LoVo (cell line): ENCODE measurements at regions not wholly inside any gene's neighbourhood (a gene's known extent, or its start where the extent isn't known, plus 50 kb on each side); places are given as distances from the start of the nearest gene placed in this dataset.

Experiments
- DNase-seq: peaks from one replicate; pipeline ENCODE4 v3.0.0-alpha.2; 2016; ENCODE audit warnings: low spot score

DNA sequence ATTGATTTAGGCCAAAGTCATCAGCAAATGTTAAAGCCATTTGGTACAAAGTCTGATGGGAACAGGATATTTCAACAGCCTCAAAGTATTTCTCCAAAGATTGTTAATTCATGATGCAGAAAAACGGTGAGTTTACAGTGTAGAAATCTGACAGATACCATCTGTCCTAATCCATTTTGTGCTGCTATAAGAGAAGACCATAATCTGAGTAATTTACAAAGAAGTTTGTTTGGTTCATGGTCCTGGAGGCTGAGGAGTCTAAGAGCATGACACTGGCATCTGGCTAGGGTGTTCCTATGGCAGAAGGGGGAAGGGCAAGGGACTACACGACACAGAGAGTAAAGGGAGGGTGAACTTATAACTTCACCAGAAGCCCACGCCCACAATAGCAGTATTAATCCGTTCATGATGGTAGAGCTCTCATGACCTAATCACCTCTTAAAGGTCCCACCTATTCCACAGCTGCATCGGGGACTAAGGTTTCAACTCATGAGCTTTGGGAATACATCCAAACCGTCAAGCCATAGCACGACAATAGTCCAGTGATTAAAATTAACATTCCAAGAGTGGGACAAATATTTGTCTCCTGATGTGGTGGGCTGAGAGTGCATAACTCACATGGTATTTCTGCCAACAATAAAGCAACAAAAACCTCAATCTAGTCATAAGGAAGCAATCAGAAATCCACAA is 298.6 kb upstream of the AKR1E2 start:
- peak; percentile 20 for DNase-seq

DNA sequence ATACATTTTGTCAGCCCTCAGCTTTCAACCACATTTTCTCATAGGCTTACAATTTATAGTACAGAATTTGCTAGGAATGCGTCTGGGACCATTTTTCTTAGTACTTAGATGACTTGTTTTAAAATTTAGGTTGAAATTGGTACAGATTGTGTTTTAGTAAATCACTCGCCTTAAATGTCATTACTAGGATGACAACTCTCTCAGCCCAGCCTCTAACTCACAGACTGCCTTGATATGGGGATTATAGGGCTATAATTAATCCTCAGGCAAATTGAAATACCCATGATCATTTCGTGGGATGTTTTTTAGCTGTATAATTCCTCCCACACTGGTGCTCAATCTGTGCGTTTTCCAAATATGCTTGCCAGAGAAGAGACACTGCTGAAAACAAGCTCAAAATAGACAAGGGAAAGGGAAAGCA is 299.7 kb upstream of the AKR1E2 start:
- DNase-seq: no peak

DNA sequence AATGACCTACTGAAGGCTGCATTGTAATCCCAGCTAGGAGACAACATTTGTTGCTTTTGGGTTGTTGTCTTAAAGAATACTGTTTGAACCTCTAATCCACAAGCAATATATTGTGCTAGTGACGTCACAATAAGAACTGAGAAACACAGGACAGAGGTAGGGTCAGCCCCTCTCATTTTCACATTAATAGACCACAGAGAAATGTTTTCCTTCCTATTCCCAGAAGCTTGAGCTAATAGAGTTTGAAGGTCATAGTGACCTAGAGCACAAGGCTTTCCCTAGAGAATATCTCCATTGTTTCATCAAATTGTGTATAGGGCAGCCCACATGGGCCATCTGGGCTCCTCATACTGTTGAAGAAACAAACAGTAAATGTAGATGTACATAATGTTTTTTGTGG is 300.9 kb upstream of the AKR1E2 start:
- no peak for DNase-seq

DNA sequence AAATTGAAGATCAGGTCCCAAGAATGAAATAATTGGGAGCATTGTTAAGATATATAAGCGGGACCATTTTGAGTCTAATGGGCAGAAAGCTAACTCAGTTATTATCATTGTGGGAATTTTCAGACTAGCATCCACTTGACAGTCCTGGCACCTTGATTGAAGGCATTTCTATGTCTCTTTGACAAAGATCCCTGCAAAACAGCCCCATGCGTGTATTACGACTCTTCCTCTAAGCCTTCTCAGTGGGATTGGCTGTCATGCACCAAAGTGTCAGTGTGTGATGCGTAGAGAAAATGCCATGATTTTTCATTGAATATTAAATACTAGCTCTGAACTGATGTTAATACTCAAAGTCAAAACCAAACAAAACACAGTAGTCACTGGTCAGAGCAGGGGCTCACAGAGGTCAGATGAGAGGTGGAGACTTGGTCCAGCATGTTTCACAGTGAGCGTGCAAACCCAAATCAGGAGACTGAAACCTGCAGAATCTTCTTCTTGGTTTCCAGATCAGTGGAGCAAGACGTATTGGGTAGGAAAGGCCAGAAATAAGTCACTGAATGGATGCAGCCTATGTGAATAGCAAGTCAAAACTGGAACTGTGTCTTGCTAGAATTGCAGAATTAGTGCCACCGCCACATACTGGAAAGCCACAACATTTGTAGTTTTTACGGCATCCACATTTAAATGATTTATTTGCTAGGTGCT is 303.6 kb upstream of the AKR1E2 start:
- DNase-seq: no peak

DNA sequence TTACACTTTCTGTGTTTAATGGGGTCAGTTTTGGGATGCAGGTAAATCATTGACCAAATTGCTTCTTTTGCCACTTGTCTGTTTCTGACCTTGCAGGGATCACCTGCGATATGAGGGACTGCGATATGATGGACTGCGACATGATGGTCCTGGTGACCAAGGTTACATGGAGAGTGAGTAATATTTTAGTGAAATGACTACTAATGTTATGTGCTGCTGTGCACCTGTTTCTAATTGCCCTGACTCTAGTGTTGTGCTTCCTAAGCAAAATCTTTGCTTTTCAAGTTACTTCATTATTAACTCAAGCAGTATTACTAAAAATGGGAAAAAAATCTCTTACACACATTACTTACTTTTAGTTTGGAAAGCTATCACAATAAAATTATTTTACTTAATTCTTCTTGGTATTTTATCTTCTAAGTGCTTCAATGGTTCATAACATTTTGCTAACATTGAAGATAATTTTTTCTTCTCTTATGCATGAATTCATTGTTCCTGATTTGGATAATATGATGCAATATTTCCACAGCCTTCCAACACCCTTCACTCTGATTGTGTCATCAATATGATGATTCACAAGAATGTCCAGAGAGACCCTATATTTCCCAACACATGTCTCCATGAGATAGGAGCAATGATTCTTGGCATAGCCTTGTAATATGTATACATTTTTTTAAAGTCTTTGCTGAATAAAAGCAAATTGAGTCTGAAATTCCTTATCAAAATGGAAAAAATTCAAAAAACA is 306.2 kb upstream of the AKR1E2 start:
- DNase-seq: peak; percentile 16

DNA sequence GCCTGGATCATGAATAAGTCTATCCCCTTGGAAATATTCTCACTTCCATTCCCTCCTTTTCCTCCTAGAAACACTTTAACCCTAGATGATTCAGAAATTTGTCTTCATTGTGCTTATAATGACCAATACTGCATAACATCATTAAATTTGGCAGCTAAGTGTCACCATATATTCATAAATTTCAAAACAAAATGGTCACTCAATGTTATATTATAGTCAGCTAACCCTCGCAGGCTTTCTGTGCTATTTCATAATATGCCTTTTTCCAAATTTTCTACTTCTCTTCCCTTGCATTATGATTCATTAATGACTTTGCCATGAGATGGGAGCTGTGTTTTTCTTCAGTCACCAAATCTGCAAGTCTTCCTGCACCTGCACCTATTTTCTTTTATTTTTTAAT is 308.3 kb upstream of the AKR1E2 start:
- DNase-seq: no peak

DNA sequence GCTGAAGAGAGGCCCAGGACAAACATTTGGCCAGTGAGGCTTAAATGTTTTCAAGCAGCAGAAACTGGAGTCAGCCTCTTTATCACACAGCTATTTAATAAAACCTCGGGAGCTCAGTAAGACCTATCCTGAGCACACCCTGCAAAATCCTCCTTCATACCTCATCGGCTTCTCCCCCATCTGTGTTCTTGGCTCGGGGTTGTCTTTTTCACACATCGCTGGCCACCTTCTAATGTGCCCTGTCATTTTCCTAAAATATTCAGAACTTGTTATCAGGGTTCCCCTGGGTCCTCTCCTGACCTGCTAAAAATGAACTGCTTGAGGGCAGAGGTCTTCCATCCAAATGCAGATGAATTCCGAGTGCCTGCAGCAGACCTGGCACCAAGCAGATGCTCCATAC is 310.3 kb upstream of the AKR1E2 start:
- DNase-seq: no peak

DNA sequence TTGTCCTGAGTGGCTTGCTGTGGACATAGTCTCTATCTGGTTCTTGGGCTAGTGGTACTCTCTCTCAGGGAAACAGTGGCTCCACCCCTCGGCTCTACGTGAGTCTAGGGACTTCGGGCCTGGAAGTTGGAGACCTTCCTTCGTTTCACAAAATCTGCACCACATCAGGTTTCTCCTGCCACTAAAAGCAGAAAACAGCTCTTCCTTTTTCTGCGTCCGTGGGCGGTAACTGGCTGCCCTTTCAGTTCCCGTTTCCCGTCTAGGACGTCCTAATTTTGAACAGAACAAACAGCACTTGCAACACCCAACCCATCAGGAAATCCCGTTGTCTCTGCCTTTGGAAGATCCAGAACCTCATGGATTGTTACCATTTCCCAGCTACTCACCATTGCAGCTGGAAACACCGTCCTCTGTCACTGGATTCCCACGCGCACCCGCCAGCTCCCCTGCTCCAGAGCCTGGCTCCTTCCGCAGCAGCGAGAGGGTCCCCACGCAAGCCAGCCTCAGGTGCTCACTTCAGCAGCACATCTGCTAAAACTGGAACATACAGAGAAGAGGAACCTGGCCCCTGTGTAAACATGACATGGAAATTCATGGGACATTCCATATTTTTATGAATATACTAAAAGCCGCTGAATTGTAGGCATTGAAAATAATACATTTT is 311.4 kb upstream of the AKR1E2 start:
- no peak for DNase-seq

DNA sequence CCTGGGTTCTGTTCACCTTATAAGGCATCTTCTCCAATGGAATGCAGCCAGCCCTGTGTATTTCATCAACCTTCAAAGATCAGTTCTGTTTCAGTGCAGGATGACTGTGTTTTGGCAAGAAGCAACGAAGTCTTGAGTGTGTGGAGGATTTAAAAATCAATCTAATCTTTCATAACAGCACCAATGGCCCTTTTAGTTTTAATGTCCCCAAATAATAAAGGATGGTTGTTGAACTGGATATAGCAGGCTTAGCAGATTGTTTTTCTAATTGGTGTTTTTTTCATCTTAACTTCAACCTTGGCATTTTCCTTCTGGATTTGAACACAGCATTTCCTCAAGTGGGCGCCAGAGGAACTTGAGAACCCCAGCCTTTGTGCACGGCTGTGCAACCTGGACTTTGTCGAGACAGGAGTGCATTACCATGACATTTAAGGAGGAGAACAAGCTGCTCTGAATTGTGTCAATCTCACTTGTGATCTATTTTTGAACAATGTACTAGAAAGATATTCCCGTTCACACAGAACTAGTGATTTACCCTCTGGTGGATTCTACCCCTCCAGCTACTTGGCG is 313.3 kb upstream of the AKR1E2 start:
- no peak for DNase-seq

DNA sequence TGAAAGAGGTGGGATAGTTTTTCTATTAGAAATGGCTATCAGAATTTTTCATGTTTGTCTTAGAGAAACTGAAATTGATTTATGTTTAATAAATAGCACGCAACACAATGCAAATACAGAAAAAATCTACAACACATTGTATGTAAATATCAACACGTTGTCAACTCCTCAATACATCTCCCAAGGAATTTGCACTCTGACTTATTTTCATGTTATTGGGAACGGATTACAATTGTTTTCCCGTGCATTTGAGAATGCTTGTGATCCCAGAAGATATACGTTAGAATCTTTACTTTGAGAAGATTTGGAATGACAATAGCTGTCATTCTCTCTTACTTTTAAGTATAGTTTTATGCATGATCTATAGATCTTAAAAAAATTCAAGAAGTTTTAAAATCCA is 313.8 kb upstream of the AKR1E2 start:
- no peak for DNase-seq

DNA sequence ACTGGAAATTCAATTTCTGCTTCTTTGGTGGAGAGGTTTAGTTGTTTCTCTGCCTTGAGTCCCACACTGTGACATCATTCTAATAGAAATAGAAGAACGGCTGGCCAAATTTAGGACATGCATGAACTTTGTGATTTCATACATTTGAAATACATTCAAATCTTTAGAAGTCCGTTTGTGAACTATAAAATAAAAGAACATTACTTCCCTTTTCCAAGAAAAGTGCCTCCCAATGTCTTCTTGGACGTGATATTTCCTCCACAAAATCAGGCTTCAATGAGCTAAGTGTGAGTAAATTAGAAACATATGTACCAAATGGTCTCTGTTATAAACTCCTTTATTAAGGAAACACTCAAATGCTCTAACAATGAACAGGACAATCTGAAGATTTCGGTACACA is 314.5 kb upstream of the AKR1E2 start:
- DNase-seq: no peak

DNA sequence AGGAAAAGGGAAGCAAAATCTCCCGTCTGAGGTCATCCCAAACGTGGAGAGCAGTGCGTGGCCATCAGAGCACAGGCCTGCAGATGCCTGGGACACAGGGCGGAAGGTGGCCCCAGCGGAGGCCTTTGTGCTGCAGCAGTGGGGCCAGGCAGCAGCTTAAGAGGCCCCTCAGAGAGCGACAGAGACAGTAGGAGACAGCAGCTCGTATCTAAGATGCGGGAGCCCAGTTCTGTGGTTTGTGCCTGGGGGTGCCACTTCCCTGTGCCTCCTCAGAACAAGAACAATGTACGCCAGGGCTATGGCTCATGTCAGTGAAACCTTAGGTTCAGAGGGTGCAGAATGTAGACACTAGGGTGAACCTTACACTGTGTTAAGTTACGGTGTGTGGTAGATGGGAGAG is 316.6 kb upstream of the AKR1E2 start:
- DNase-seq: no peak

DNA sequence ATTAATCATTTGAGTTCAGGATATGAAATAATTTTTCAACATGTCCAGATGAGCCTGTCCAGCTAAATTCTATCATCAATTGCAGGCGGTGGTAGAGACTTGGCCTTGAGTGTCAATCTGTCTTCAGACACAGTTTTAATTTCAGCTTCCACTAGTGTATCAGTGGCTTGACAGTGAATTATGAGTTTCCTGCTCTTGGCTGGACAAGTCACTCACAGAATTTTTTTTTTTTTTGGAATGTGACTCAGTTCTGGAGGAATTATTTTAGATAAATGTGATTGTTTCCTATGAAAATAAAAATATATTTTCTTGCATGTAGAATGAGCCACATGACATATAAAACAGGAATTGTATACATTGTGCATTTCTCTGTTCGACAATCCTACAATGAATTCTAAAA is 319.9 kb upstream of the AKR1E2 start:
- no peak for DNase-seq

DNA sequence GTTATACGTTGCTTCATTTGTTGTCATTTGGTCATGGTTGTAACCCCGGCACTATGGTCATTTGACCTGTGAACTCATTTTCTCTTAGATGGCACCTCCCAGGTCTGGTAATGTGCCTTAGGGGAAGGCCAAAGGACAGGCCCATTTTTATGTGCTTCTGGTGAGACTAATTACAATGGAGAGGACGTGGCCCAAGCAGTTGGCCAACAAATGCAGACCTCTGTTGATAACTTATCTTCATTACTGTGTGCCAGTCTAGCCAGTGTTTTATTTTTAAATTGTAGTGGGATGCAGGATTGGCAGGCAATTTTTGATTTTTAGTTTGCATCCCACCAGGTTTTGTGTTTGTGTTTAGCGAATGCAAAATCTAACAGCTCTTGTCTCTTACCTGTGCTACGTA is 321.5 kb upstream of the AKR1E2 start:
- DNase-seq: no peak

DNA sequence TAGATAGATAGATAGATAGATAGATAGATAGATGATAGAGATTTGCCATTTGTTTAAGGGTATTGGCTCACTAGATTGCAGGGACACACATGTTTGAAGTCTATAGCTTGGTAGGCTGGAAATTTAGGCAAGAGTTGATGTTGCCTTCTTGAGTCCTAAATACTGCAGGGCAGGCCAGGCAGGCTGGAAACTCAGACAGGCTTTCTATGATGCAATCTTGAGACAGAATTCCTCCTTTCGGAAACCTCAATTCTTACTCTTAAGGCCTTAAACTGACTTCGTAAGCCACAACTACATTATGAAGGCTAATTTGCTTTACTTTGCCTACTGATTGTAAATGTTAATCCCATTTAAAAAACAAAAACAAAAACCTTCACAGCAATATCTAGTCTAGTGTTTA is 322.9 kb upstream of the AKR1E2 start:
- DNase-seq: no peak

DNA sequence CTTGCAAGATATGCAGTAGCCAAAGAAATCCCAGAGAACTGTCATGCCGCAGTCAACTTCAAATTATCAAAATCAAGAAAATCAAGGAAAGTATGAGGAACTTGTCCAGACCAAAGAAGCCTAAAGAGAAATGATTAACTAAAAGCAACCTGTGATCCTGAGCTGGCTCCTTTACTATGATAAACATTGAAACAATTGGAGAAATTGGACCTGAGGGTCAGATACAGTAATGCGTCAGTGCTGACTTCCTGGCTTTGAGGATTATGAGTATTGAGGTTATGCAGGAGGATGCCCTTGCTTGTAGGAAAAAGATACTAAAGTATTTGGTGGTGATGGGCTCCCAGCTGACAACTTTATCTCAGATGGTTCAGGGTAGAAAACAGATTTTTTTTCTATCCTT is 324.7 kb upstream of the AKR1E2 start:
- DNase-seq: no peak

DNA sequence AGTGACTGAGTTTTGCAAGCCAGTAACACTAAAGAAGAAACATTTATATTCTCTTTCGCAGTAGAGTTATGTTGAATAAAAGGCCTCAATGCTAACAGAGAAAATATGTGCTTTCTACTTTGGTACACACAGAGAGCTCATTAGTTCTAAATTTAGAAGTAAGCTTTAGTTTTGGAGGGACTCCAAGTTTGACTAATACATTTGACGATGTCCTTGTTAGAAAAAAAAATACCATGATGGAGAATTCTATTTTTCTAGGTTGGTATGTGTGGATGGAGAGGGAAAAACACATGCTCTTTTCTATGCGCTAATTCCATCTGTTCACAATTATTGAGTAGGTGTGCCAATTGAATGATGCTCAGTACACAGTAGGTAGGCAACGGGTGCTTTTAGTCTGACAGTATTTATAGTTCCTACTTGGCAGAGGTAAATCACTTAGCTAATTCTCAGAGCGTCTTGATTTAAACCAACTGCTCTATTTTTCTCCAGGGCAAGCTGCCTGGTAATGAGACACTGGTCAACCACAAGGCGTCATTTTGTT is 327.2 kb upstream of the AKR1E2 start:
- no peak for DNase-seq

DNA sequence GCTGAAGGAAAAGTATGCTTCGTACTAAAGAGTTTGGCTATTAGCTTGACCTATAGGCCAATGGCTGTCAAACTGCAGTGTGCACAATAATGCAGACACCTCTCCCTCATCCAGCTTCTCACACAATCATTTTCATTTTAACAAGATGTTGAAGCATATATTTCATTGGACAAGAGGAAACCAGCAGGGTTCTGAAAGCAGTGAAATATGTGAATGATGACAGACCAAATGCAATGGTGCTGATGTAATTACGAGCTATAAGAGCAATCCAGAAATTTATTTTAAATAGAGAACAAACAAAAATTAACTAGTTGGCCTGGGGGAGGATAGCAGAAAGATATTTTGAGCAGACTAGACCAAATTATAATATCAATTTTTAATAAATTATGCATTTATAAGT is 331.5 kb upstream of the AKR1E2 start:
- no peak for DNase-seq

DNA sequence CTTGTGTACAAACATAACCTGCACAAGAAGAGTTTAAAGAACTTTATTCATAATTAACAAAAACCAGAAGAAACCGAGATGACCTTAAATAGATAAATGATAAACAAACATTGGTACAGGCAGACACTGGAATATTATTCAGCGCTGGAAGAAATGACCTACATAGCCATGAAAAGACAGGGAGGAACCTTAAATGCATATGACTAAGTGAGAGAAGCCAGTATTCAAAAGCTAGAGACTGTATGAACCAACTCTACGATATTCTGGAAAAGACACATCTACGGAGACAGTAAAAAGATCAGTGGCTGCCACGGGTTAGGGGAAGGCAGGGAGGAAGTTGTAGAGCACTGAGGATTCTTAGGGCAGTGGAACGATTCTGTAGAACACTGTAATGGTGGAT is 333.8 kb upstream of the AKR1E2 start:
- DNase-seq: no peak

DNA sequence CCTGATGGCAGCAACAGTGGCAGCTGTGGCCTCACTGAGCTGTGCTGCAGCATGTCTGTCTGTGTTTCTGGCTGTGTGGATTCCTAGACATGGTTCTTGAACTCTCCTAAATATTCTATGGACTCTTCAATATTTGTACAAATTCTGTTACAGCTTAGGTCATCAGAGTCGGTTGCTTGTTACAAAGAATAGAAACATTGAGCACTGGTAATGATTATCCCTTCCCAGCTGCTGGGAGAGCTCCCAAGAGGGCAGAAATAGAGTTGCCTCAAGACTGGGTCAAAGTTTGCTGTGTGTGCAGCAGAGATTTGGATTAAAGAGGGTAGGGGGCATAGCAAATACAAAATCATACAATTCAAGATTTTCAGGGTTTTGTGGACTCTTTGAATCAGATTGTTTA is 337.1 kb upstream of the AKR1E2 start:
- no peak for DNase-seq

DNA sequence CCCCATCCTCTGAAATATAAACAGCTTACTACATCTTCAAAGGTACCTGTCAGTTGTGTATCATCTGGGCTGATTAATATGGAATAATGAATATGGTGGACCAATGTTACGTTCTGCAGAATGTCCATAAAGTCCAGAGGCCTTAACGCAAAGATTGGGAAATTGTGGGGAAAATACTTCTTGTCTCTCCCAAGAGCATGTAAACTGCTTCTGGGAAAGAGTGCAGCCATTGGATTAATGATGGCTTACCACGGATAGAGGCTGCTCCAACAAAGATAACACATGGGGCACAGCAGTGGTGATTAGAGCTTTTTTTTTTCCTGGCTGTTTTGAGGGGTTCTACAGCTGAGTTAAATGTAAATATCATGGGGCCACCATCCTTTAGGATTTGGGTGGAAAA is 340.4 kb upstream of the AKR1E2 start:
- no peak for DNase-seq

DNA sequence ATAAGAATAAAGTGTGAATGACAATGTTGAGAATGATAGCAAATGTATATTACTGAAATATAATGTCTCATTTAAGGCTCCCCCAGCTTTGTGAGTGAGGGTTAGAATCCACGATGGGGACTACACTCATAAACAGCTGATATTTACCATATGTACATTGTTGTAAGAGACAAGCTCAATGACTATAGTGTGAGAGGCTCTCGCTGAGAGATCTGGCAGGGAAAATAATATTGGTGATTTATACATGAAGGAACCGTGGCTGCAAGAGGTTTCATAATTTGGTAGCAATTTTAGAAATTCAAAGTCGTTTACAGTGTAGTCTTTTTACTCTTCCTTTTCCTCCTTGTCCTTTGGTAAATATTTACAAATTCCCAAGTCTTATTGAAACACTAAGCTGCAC is 342.2 kb upstream of the AKR1E2 start:
- DNase-seq: no peak
